Nephron progenitor cell (in vitro differentiated cells): ENCODE measurements at regions not wholly inside any gene's neighbourhood (a gene's known extent, or its start where the extent isn't known, plus 50 kb on each side); places are given as distances from the start of the nearest gene placed in this dataset.

Experiments
- DNase-seq: peaks from one replicate; pipeline ENCODE4 v3.0.0; 2021
- H3K27ac Mint-ChIP-seq: 2 replicates; pipeline ENCODE4 v1.8.0; 2021; ENCODE audit warnings: mild to moderate bottlenecking, moderate library complexity, mixed read lengths
- H3K27me3 Mint-ChIP-seq: 2 replicates; pipeline ENCODE4 v1.8.0; 2021; ENCODE audit warnings: mild to moderate bottlenecking, low read depth, mixed read lengths; ENCODE audit not compliant: poor library complexity
- H3K36me3 Mint-ChIP-seq: 2 replicates; pipeline ENCODE4 v1.8.0; 2021; ENCODE audit warnings: low read depth, mixed read lengths
- H3K4me1 Mint-ChIP-seq: 2 replicates; pipeline ENCODE4 v1.8.0; 2021; ENCODE audit warnings: mixed read lengths
- H3K4me3 Mint-ChIP-seq: 2 replicates; pipeline ENCODE4 v1.8.0; 2021; ENCODE audit warnings: mild to moderate bottlenecking, moderate library complexity, mixed read lengths
- H3K9me3 Mint-ChIP-seq: 2 replicates; pipeline ENCODE4 v1.8.0; 2021; ENCODE audit warnings: mild to moderate bottlenecking, moderate library complexity, mixed read lengths
- CTCF ChIP-seq: fragments of 200-600 bp; sonication (generic); IDR thresholded peaks from 2 replicates; pipeline ENCODE4 v1.5.0; 2021; ENCODE audit warnings: antibody characterized with exemption

DNA sequence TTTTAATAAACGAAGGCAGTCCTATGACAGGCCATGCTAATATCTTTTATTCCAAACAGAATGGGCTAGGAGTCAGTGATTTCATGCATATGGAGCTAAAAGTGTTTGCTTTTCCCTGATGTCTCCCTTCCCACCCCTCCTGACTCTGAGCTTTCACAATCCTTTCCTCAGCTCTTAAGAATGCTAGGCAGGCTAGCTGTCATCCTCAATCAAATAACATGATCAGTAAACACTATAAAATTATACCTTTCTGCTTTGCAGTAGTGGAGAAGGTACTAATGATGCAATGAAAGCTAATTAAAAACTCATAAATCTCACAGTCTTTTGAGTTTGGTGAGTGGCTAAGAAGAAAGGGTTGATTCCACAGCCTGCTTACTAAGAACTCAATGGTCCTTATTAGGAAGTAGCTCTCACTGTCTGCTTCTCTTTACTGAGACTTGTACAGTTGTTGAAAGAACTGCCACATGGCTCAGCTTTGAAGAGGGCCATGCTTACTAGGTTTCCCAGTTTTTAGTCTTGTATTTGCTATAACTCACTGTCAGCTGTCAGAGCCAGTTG lies 250.9 kb upstream of the JAG1 start:
- Mint-ChIP-seq H3K9me3 (no peaks in the 10 kb centered on the region), H3K27me3 (peaks cover 5% of the 10 kb centered on the region), H3K27ac (no peak overlapping the region), H3K4me3 (no peak overlapping the region), H3K36me3 (no peaks in the 10 kb centered on the region), H3K4me1 (peaks cover 15% of the 10 kb centered on the region)
- no peak for TF ChIP-seq CTCF
- DNase-seq = no peak

DNA sequence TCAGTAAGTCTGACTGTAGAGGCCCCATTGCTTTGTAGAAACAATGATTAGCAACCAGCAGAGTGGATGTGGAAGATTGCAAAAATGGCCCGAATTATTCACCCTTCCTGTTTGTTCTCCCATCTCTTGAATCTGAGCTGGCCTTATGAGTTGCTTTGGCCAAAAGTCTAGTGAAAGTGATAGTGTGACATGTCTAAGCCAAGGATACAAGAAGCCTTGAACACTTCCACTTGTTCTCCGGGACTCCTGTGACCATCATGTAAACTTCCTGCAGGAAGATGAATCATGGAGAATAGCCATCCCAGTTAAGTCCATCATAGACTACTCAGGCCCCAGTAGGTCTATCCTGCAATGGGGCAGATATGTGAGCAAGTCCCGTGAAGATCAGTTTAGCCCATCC lies 252.0 kb upstream of the JAG1 start:
- TF ChIP-seq CTCF = no peak
- no peak overlapping the region for H3K27ac Mint-ChIP-seq
- H3K27me3 Mint-ChIP-seq = peaks cover 5% of the 10 kb centered on the region
- no peak overlapping the region for H3K4me3 Mint-ChIP-seq
- H3K36me3 Mint-ChIP-seq = no peaks in the 10 kb centered on the region
- H3K4me1 Mint-ChIP-seq = peaks cover 15% of the 10 kb centered on the region
- peaks cover 4% of the 10 kb centered on the region for H3K9me3 Mint-ChIP-seq
- DNase-seq = no peak

- Mint-ChIP-seq H3K27ac (no peak overlapping the region), H3K36me3 (no peaks in the 10 kb centered on the region), H3K27me3 (peaks cover 5% of the 10 kb centered on the region), H3K4me1 (peaks cover 13% of the 10 kb centered on the region), H3K4me3 (no peak overlapping the region), H3K9me3 (peaks cover 17% of the 10 kb centered on the region)
- DNase-seq = no peak
- TF ChIP-seq CTCF = no peak
These were observed 253.3 kb upstream of the JAG1 start for GRCh38 chr20:10927011-10927583.

GRCh38 chr20:10927936-10928840 lies 254.4 kb upstream of the JAG1 start:
- no peak for TF ChIP-seq CTCF
- DNase-seq = no peak
- H3K27ac Mint-ChIP-seq = no peak overlapping the region

DNA sequence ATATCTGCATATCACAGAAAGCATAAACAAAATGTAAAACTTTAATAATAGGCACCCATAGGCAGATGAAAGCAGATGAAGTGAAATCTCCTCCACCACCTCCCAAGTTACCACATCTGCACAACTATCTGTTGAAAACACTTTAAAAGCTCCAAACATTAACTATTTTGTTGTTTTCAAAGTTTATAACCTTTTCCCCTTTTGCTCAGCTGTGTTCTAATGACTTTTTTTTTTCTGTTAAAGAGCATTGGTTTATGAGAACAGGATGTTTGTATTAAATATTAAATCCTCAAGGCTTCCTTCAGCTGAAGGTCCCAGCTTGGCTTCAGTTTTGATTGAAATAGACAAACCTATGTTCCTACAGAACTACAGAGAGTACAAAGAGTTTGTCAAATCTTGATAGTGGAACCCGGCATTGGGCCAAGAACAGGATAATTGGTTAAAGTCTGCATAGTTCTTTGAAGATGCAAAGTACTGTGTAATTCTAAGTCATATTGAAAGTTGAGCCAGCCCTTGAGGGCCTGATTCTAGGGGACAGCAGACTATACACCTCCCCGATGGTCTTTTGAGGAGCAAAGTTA lies 255.1 kb upstream of the JAG1 start:
- Mint-ChIP-seq H3K36me3 (no peaks in the 10 kb centered on the region), H3K27me3 (peaks cover 5% of the 10 kb centered on the region), H3K9me3 (peaks cover 27% of the 10 kb centered on the region), H3K27ac (no peak overlapping the region), H3K4me1 (no peaks in the 10 kb centered on the region), H3K4me3 (no peak overlapping the region)
- no peak for DNase-seq
- TF ChIP-seq CTCF = no peak

More at GRCh38 chr20:10927936-10928840, 254.4 kb upstream of the JAG1 start:
- Mint-ChIP-seq H3K9me3 (peaks cover 27% of the 10 kb centered on the region), H3K4me1 (peaks cover 2% of the 10 kb centered on the region), H3K36me3 (no peaks in the 10 kb centered on the region), H3K4me3 (no peak overlapping the region), H3K27me3 (peaks cover 5% of the 10 kb centered on the region)
